Stimulated activated CD4-positive, alpha-beta T cell treated with anti-CD3 and anti-CD28 coated beads, Interleukin-12 subunit alpha, Interleukin-12 subunit beta, amount 100 ng/mL, for 4 hours (primary cell): ENCODE measurements at regions not wholly inside any gene's neighbourhood (a gene's known extent, or its start where the extent isn't known, plus 50 kb on each side); places are given as distances from the start of the nearest gene placed in this dataset.
A peak's percentile ranks its signal among the peaks of the same experiment; 100 is the strongest.

ENCODE experiments used
- DNase-seq: peaks from one replicate; pipeline ENCODE4 v3.0.0-alpha.2; 2020

- no peak for DNase-seq
Observed at GRCh38 chr14:73800970-73801515, 50.6 kb upstream of the PTGR2 start.

GRCh38 chr14:73797543-73798265, 53.9 kb upstream of the PTGR2 start:
- DNase-seq: no peak

- no peak for DNase-seq
Observed at GRCh38 chr14:73796893-73797542, 54.6 kb upstream of the PTGR2 start.

- DNase-seq: no peak
Observed at GRCh38 chr14:73796415-73796814, 55.2 kb upstream of the PTGR2 start.

GRCh38 chr14:73795974-73796373, 55.7 kb upstream of the PTGR2 start:
- DNase-seq: no peak

GRCh38 chr14:73795466-73795865, 56.2 kb upstream of the PTGR2 start:
- no peak for DNase-seq

- DNase-seq: no peak
Observed at GRCh38 chr14:73794146-73794545, 57.5 kb upstream of the PTGR2 start.

- DNase-seq: no peak
Observed at GRCh38 chr14:73792481-73792880, 59.1 kb upstream of the PTGR2 start.

GRCh38 chr14:73789989-73790581, 61.5 kb upstream of the PTGR2 start:
- no peak for DNase-seq

GRCh38 chr14:73788701-73789551, 62.7 kb upstream of the PTGR2 start:
- no peak for DNase-seq

GRCh38 chr14:73788317-73788598, 63.4 kb upstream of the PTGR2 start:
- no peak for DNase-seq

GRCh38 chr14:73787486-73788316, 63.9 kb upstream of the PTGR2 start:
- DNase-seq: no peak

- peak; percentile 40 for DNase-seq
Observed at GRCh38 chr14:73786636-73787485, 64.8 kb upstream of the PTGR2 start.

GRCh38 chr14:73785834-73786635, 65.6 kb upstream of the PTGR2 start:
- peak; percentile 34 for DNase-seq

- no peak for DNase-seq
Observed at GRCh38 chr14:73785336-73785833, 66.2 kb upstream of the PTGR2 start.

- DNase-seq: no peak
Observed at GRCh38 chr14:73784988-73785313, 66.7 kb upstream of the PTGR2 start.

GRCh38 chr14:73784181-73784987, 67.2 kb upstream of the PTGR2 start:
- DNase-seq: no peak

GRCh38 chr14:73783107-73783727, 68.4 kb upstream of the PTGR2 start:
- DNase-seq: no peak

- no peak for DNase-seq
Observed at GRCh38 chr14:73782623-73783022, 68.4 kb upstream of the PNMA1 start.
